A204.1 (cell line): ENCODE measurements at regions not wholly inside any gene's neighbourhood (a gene's known extent, or its start where the extent isn't known, plus 50 kb on each side); places are given as distances from the start of the nearest gene placed in this dataset.
"Not testable (repeated sequence)": the region's sequence is repeated elsewhere in the genome, so short reads cannot be mapped to it uniquely, and the experiment has no call there.

Experiments
- FAIRE-seq: peaks from 2 replicates; lab custom pipeline; 2012; peaks lifted over from hg19 to GRCh38; lab: Jason Lieb, UNC

DNA sequence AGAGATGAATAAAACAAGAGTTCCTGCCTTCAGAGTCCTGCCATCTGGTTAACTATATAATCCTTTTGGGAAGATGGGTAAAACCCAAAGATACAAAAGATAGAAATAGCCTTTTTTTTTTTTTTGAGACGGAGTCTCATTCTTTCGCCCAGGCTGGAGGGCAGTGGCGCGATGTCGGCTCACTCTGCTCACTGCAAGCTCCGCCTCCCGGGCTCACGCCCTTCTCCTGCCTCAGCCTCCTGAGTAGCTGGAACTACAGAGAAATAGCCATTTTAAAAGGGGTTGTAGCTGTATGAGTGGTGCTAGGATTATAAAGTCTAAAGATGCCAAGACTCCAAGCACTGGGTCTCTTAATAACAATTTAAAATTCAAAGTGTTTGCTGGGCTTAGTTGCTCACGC is 97.2 kb downstream of the KDR start:
- FAIRE-seq: no peak

DNA sequence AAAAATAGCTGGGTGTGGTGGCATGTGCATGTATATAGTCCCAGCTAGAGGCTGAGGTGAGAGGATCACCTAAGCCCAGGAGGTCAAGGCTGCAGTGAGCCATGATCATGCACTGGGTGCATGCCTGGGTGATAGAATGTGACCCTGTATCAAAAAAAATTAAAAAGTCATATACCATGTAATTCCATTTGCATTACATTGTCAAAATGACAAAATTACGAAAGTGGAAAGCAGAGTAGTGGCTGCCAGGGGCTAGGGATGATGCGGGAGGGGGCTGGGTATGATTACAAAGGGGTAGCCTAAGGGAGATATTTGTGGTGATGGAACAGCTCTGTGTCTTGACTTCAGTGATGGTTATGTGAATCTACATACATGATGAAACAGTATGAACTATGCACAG is 97.8 kb downstream of the KDR start:
- no peak for FAIRE-seq

DNA sequence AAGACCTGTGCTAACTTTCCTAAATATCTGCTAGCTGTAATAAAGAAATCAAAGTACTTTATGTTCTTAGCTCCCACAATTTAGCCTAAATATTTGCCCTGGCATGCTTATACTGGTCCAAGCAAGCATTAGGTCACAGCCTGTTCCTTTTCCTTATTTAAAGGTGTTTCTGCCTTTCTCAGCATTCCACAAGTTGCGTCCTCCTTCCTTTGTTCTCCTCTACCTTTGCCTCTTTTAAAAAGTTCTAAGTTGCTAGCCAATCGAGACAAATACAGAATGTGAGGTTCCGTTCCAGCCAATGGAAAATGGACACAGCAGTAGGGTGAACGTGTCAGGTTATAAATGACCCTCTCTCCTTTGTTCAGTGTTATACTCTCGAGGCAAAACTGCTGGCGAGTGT is 99.9 kb downstream of the KDR start:
- FAIRE-seq: not testable (repeated sequence)

DNA sequence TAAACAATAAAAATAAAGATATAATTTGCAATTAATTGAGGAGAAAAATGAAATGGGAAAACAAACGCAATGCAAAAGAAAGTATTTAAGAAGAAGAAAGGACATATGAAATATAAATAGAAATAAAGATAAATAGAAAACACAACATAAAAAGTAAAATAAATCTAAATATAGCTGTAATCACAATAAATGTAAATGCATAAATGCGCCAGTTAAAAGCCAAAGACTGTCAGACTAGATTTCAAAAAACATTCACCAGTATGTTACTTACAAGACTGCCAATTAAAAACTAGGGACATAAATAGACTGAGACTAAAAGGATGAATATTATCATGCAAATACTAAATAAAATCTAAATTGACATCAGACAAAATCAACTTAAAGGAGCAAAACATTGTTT is 102.4 kb downstream of the KDR start:
- peak; percentile 30 for FAIRE-seq

DNA sequence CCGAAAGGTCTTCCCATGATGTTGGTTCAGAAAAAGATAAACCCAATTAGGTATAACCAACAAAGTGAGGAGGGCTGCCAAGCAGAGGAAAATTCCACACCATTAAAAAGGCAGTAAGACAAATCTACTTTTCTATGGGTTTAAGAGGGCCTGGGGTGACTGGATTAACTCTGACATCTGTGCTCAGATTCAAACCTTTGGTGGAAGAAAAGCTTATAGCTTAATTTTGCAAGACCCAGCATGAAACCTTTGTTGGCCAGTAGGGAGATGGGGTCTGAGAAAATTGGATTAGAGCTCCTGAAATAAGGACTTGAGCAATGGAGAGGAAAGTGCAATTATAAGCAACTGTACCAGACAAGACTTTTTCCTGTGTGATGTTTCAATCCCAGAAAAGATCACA is 104.2 kb downstream of the KDR start:
- FAIRE-seq: no peak

DNA sequence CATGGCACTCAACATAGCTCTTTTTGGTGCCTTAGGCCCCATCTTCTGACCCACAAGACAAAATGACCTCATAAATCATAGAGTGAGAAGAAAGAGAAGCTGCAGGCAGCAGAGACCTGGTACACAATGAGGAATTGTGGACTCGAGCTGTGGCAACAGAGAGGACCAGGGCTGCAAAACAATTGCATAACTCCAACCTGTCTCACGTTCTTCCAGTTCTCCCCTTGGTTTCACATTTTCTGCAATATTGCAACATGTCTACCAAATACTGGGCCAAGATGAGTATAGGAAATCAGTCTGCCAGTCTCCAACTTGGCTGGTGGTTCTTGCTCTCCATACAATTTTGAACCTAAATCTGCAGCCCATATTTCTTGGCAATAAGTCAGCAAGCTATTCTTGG is 105.3 kb downstream of the KDR start:
- no peak for FAIRE-seq

DNA sequence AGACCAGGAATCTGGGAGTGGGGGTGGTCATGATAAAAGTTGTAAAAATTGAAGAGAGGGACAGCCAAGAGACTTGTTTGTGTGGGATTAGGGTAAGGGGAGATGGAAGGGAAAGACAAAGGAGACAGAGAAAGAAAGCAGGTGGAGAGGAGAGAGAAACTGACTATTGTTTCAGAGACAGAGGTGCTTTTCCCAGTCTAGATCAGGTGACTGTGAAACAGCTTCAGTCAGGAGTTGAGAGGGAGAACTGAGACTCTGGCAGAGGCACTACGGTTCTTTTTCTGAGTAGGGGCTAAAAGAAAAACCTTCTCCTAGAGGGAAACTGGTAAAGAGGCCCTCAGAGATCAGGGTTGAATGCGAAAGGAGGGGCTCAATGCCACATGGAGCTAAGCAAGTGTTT is 106.4 kb downstream of the KDR start:
- FAIRE-seq: no peak

DNA sequence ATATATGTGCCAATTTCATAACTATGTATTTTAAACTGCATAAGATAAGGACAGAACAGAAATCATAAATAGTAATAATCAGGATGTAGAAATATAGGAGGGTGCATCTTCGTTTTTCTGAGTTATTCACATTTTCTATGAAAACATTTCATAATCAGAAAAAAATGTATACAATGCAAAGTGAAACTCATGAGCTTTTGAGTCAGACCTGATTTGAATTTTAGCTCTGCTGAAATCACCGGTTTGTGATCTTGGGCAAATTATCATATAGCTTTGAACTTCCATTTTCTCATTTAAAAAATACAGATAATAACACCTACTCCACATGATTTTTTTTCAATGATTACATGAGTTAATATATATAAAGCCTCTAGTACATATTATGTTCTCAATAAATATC is 106.9 kb downstream of the KDR start:
- no peak for FAIRE-seq

DNA sequence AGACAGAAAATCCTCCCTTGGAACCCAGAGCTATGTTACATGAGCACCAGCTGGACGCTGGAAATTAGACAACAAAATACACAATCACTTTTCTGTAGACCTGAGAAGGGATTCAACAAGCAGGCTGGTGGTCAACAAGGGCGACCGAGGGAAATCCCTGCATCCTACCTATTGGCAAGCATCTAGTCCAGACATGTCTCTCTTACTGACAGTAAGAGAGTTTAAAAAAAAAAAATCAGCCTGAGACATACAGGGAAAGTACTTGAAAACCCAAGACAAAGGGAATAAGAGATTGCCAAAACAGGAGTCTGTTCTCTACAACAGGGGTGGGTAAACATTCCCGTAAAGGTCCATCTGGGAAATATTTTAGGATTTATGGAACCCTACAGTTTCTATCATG is 108.0 kb downstream of the KDR start:
- no peak for FAIRE-seq

DNA sequence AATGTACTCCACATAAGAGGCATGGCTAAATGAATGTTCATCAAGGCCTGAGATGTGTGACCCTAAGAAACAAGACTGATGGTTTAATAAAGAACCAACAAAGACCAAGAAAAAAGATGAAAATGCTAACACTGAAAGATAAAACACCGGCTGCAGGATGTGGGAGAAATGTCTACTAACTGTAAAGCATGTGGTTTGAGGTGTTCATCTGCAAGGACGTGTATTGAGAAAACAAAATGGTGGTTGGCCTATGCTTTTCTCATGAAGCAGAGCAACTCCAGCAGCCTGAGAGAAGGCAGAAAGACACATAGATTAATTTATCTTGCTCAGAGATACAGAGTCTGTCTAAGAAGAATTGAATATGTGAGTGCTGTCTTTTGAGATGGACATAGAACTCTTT is 109.3 kb downstream of the KDR start:
- FAIRE-seq: no peak

DNA sequence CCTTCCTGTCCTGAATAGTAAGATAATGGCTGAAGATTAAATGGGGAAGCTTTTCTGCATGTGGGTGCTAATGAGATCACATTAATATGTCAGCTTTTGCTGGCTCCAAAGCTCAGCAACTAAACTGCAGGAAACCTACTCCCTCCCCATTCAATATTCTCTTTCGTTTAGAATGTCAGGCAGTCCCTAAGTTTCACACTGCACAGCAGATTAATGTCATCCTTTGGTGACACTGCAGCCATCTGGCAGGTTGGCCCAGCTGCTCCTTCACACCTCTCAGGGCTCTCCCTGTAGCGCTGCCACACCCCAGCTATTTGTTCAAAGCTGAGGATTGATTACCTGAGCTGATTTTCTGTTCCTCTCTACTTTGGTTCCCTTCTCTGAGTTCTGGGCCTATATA is 110.5 kb downstream of the KDR start:
- no peak for FAIRE-seq

DNA sequence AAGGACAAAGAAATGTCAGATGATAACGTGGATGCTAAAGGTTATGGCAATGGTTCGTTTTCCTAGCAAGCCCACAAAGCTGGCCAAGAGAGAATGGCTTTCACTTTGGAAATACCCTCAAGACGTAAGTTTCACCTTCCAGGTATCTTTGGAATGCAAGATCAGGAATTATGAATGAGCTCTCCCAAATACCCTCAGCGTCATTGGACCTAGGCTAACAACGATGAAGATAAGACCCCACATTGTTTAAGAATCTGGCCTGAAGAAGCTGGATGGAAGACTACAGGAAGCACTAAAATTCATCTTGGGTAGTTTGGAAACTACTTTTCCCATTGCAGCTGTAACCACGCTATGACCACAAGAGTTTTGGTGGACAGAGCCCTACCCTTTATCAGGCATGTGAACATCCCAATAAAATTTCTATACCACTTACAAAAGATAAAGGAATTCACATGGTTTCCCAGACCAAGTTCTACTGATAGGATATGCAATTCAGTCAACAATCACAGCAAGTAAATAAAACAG is 111.9 kb downstream of the KDR start:
- no peak for FAIRE-seq

DNA sequence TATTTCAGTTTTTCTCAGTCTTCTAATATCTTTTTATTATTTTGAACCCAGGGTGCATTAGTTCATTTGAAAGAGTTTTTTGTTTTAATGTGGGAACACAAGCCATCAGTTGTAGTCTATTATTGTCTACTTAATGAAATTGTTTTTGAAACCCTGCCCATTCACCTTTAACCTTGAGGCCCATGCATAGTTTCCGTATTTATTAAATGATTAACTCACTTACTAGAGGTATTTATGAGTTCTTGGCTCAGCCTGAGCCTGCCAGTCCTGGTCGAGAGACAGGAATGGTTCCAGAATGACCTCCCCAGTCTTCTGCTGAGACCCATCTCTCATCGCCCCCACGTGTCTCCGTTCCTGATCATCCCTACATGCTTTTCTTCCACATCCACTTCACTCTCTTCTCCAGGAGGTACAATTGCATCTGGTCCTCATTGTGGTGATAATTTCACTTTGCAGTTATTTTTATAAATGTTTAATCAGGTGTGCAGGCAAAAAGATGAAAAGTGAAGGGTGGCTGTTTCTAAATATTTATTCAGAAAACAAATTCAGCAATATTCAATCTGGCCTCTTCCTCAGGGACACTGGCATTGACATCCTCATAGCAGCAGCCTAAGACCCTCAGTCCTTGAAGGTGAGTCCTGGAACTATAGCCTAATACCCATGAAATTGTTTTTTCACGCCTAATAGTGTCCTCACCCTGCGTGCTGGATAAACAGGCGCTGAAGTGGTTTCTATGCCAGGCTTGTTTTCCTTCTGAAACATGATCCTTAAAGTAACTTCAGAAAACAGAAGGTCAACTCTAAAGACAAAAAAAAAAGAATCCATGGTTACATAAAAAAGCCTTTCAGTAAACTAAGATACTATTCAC is 112.8 kb downstream of the KDR start:
- no peak for FAIRE-seq

DNA sequence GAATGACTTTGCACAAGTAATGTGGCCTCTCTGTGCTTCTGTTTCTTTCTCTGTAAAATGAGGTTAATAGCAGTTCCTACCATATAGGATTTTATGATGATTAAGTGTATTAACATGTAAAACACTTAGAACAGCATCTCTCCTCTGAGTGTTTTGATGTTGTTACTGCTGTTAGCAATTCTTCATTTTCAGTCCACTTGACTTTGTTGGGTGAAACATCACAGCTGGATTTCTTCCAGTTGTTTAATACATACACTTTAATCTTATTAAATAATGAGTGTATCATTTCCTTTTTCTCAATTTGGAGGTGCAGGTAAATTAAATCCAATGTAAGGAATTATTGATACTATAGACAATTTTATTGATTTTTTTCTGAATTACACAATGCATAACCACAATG is 113.6 kb downstream of the KDR start:
- FAIRE-seq: no peak

DNA sequence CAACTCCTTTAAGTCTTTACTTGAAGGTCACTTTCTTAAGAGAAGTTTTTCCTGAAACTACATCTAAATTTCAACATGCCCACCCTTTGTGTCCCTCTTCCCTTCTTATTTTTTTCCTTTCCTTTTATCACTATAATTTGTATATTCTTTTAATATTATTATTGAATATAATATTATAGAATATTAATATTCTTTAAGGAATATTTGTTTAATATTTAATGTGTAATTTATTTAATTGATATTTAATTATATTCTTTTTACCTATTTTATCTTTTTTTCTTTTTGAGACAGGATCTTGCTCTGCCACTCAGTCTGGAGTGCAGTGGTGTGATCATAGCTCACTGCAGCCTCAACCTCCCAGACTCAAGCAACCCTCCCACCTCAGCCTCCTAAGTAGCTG is 114.8 kb downstream of the KDR start:
- FAIRE-seq: peak; percentile 39

DNA sequence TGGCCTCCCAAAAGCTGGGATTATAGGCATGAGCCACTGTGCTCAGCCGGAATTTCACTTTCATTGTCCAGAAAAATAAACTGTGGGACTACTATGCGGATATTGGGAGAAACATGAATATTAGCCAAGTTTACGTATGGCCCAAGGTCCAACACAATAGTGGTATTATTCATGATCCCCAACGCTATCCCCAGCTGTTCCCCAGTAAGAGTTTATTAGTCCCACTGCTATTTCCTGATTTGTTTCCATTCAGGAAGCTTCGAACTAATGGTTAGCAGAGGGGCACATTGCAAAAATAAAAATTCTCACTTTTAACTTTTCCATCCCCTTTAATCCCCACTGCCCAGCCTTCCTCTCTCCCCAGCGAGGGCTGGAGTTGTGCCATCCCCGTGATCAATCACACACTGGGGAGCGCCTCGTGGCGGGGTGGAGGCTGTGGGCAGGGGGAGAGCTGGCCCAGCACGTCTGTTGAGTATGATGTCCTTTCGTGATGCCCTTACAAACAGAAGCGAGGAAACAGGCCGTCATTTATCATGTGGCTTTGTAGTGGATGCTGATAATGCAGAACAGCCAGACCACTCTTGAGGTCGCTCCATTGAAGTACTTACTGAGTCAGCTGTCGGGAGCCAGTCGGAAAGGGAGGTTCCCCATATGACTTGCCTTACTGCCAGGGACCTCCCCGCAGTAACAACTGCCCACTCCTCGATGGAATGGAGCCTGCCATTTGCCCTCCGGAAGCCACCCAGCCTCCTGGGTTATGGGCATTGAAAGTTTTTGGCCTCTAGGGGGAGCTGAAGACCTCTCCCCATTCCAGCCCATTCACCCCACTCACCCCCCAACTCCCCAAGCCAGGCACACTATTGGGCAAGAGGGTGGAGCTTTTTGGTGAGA is 117.0 kb downstream of the KDR start:
- FAIRE-seq: no peak

DNA sequence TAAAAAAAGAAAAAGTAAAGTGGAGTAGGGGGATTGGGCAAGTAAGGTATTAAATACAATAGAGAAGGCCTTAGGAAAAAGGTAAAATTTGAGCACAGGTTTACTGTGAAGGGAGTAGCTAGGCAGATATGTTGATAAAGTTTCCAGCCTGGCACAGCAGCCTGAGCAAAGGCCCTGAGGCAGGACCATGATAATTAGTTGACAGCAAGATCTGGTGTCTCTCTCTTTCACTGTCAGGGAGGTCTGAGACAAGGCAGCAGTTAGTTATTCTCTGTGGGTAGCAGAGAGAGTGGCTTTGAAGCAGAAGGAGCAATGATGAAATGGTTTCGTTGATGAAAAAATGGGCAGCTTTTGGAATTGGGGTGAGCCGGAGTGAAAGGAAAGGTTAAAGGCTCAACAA is 119.5 kb downstream of the KDR start:
- FAIRE-seq: no peak

DNA sequence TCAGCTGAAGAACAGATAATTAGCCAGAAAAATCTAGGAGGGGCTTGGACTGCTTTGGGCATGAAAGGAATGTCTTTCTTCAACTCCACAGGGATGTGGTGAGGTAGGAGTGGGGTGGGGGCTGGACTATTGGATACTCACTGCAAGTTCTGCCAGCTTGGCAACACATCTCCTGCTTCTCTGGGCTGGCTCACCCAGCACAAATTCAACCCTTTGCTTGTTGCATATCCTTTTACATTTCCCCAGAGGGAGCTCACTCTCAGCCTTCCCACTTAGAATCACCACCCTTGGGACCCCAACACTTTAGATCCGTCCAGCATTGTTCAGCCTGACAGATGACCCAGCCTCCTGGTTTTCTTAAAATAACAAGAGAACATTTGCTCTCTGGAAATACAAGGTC is 120.6 kb downstream of the KDR start:
- no peak for FAIRE-seq

DNA sequence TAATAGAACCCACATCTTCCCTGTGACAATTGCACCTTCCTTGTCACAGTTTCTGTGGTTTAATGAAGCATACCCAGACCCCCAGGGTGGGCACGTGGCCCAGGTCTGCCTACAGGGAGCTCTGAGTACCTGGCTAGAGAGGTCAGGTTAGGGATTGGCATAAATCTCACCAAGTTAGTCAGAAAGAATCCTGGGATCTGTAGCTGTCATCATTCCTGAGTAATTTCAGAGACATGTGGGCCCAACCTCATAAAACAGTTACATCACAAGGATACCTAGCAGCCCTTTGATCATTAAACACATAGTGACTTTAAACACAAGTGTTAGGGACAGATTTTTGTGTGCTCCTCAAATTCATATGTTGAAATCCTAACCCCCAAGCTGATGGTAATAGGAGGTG is 123.0 kb downstream of the KDR start:
- no peak for FAIRE-seq

DNA sequence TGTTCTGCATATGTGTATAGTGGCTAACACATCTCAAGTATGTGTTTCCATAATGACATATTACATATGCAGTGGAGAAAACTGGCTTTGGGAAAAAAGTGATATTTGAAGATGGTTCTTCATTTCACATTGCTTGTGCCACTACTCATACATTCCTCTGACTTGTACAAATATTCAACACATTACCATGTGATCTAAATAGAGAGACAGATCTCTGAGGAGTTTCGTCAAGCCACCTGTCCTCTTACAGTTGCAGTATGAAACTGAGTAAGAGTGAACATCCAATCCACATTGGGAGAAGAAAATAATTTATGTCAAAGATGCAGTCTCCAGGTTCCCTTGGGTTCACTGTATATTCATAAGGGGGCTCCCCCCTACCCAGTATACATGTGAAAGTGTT is 123.9 kb downstream of the KDR start:
- FAIRE-seq: no peak

DNA sequence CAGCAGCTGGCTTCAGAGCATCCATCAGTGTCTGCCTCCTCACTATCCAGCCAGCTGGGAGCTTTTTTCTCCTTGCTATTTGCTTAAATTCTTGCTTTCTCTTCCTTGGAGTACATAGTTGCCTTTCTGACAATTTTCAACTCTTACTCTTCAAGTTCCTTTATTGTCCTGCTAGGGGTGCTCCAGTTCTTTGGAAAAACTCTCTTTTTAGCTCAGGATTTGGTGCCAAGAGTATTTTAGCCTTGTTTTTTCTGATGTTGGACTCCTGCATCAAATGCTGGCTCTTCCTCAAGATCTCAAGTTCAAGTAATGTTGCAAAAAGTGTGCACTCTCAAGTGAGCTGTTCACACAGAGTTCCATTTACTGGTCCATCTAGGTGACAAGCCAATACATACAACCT is 126.4 kb downstream of the KDR start:
- FAIRE-seq: no peak

DNA sequence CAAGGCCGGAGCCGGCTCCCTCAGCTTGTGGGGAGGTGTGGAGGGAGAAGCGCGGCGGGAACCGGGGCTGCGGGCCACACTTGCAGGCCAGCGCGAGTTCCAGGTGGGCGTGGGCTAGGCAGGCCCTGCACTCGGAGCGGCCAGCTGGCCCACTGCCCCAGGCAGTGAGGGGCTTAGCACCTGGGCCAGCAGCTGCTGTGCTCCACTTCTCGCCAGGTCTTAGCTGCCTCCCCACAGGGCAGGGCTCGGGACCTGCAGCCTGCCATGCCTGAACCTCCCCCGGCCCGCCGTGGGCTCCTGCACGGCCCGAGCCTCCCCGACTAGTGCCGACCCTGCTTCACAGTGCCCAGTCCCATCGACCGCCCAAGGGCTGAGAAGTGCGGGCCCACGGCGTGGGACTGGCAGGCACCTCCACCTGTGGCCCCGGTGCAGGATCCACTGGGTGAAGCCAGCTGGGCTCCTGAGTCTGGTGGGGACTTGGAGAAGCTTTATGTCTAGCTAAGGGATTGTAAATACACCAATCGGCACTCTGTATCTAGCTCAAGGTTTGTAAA is 131.8 kb downstream of the KDR start:
- FAIRE-seq: not testable (repeated sequence)

DNA sequence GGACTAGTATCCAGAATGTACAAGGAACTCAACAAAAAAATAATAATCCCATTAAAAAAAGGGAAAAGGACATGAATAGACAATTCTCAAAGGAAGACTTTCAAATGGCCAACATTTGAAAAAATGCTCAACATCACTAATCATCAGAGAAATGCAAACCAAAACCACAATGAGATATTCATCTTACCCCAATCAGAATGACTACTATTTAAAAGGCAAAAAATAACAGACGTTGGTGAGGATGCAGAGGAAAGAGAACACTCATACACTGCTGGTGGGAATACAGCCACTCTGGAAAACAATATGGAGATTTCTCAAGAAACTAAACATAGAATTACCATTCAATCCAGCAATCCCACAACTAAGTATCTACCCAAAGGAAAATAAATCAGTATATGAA is 133.1 kb downstream of the KDR start:
- FAIRE-seq: no peak
